ENCODE measurements at regions not wholly inside any gene's neighbourhood (a gene's known extent, or its start where the extent isn't known, plus 50 kb on each side); places are given as distances from the start of the nearest gene placed in this dataset.

DNA sequence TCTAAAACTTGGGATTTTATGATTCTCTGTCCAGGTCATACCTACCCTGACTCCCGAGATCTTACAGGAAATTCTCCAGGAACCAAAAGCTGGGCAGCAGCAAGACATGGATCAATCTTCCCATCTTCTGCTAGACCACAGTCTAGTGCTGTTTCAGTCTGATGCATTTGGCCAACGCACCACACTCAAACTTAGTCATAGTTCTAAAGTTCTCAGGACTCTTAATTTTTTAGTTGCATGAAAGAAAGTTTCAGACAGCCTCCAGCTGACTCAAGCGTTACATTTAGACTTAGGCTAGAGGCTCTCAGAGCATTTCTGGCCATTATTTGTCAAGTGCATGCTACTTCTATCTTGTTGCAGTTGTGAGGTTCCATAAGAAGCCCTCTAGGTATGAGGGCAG is 230.1 kb upstream of the CCDC150 start:
- Histone ChIP-seq H3K4me3 (no peak overlapping the region), H3K4me1 (no peaks in the 10 kb centered on the region), H3K36me3 (no peaks in the 10 kb centered on the region), H3K9me3 (no peaks in the 10 kb centered on the region), H3K27me3 (ENCODE audit: low read depth) (no peaks in the 10 kb centered on the region), H3K27ac (no peak overlapping the region)
- intact Hi-C loops (cut with DNase I): no loop called here
- no peak for ATAC-seq
- DNase-seq: no peak
- no peak for TF ChIP-seq CTCF (IDR thresholded peaks at IDR 0.05)

DNA sequence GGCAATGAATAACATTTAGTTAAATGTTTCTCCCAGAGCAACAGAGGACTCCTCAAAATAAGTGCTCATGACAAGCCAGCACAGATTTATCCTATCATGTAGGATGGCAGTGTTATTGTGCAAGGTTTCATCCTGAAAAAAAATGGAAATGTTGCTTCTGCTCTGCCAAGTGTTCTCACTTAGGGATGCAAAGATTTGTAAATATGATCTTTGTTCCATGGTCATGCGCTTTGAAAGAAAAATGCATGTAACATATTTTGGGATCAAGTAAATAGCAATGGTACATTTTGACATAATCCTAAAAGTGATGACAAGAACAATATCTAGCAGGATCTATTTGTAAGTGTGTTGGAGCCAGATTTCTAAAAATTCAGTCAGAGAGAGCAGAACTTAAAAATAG is 229.5 kb upstream of the CCDC150 start:
- no peaks in the 10 kb centered on the region for H3K9me3 ChIP-seq
- DNase-seq: no peak
- H3K4me3 ChIP-seq: no peak overlapping the region
- no peaks in the 10 kb centered on the region for H3K27me3 ChIP-seq (ENCODE audit: low read depth)
- no peaks in the 10 kb centered on the region for H3K4me1 ChIP-seq
- ATAC-seq: no peak
- no peaks in the 10 kb centered on the region for H3K36me3 ChIP-seq
- intact Hi-C loops (cut with DNase I): no loop called here
- H3K27ac ChIP-seq: no peak overlapping the region
- no peak for TF ChIP-seq CTCF (IDR thresholded peaks at IDR 0.05)

GRCh38 chr2:196413821-196414274 is 225.7 kb upstream of the CCDC150 start:
- Histone ChIP-seq H3K4me3 (no peak overlapping the region), H3K27me3 (ENCODE audit: low read depth) (no peaks in the 10 kb centered on the region), H3K9me3 (no peaks in the 10 kb centered on the region), H3K36me3 (no peaks in the 10 kb centered on the region), H3K27ac (no peak overlapping the region), H3K4me1 (no peaks in the 10 kb centered on the region)
- ATAC-seq: peak; percentile 49 to 59
- intact Hi-C loops (cut with DNase I): no loop called here
- TF ChIP-seq CTCF (IDR thresholded peaks at IDR 0.05): no peak
- no peak for DNase-seq

DNA sequence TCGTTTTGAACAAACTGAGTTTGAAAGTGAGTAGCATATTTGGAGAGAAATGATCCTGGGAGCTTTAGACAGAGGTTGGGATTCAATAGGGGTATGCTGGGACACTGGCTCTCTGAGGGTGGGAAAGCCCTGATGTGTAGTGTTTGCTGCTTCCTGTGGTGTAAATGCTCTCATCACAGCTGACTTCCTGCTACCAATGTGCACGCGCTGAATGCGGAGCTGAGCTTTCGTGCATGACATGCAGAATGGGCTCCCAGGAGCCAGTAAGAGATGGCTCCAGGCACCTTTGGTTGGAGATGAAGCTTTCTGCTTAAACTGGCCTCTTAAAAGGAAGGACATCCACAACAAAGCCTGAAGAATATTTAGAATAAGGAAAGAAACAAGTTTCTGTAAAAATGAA is 224.1 kb upstream of the CCDC150 start:
- intact Hi-C loops (cut with DNase I): no loop called here
- Histone ChIP-seq H3K27me3 (ENCODE audit: low read depth) (no peaks in the 10 kb centered on the region), H3K27ac (no peak overlapping the region), H3K4me3 (no peak overlapping the region), H3K9me3 (no peaks in the 10 kb centered on the region), H3K36me3 (no peaks in the 10 kb centered on the region), H3K4me1 (no peaks in the 10 kb centered on the region)
- no peak for ATAC-seq
- DNase-seq: no peak
- TF ChIP-seq CTCF (IDR thresholded peaks at IDR 0.05): no peak

DNA sequence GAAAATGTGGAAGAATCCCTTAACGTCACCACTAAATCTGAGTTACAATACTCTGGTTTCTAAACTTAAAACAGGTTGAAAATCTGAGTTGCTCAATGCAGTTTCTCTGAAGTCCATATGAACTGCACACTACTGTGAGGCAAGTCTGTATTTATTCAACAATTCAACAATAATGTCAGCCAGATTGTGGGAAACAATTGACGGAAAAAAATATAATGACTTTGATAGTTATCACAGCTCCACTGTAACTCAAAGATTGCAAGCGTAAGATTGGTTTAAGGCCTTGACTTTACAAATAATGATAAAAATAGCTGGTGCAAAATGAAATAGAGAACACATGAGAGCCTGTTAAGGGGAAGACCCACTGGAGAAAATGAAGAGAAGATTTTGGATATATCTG is 219.4 kb upstream of the CCDC150 start:
- H3K9me3 ChIP-seq: no peaks in the 10 kb centered on the region
- no peak for TF ChIP-seq CTCF (IDR thresholded peaks at IDR 0.05)
- ATAC-seq (no peak), DNase-seq (no peak)
- no peaks in the 10 kb centered on the region for H3K4me1 ChIP-seq
- H3K27ac ChIP-seq: no peak overlapping the region
- H3K36me3 ChIP-seq: no peaks in the 10 kb centered on the region
- intact Hi-C loops (cut with DNase I): no loop called here
- H3K27me3 ChIP-seq (ENCODE audit: low read depth): no peaks in the 10 kb centered on the region
- H3K4me3 ChIP-seq: no peak overlapping the region

DNA sequence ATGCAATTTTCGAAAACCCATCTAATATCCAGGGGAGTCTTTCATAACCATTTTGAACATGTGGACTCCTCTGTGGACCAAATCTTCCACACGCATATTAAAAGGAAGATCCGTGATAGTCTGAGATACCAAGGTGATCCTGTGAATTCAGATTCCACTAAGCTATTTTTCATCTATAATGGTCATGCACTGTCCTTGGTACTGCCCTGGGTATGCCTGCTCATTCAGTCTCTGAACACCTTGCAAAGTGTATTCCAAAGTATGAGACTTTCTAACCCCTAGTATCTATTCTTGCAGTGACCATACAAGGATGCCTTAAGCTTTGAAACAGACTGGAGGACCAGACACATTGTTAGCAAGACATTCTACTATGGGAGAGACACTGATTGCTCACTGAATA is 217.6 kb upstream of the CCDC150 start:
- DNase-seq (no peak), ATAC-seq (no peak)
- no peaks in the 10 kb centered on the region for H3K36me3 ChIP-seq
- intact Hi-C loops (cut with DNase I): no loop called here
- TF ChIP-seq CTCF (IDR thresholded peaks at IDR 0.05): no peak
- H3K4me1 ChIP-seq: no peaks in the 10 kb centered on the region
- no peak overlapping the region for H3K27ac ChIP-seq
- H3K4me3 ChIP-seq: no peak overlapping the region
- no peaks in the 10 kb centered on the region for H3K9me3 ChIP-seq
- no peaks in the 10 kb centered on the region for H3K27me3 ChIP-seq (ENCODE audit: low read depth)

Data from lower lobe of right lung (tissue), 2 donors.